Kidney glomerular epithelial cell (primary cell): ENCODE measurements at regions not wholly inside any gene's neighbourhood (a gene's known extent, or its start where the extent isn't known, plus 50 kb on each side); places are given as distances from the start of the nearest gene placed in this dataset.
A peak's percentile ranks its signal among the peaks of the same experiment; 100 is the strongest.

ENCODE experiments used
- DNase-seq: peaks from one replicate; lab custom pipeline; 2025; lab: John Stamatoyannopoulos, UW

GRCh38 chr18:57991552-57991951, 52.5 kb upstream of the NEDD4L start:
- no peak for DNase-seq

GRCh38 chr18:57989536-57989935, 54.5 kb upstream of the NEDD4L start:
- no peak for DNase-seq

DNA sequence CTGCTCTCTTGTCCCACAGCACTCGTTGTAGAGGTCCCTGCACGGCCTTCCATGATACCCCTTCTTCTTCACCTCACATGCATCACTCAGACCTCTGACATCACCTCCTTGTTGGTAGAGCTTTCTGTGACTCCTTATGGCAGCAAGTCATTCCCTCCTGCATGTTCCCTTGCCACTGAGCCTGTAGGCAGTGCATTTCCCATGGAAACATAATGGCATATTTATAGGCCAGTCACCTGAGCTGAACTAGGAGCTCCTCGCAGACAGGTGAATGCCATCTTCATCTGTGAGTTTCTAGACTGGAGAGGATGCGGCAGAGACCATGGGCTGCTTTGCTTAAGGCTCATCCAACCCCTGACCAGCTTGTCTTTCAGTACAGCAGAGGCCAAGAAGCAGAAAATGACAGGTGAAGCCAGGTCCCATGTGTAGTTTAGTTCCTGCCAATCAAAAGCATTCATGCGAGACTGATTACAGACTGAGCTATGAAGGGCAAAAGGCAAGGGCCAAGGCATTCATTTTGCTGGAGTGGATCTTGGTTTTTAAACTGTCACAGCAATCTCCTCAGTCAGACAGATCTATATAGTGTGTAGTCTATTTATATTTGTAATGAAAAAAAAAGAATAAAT, 59.4 kb upstream of the NEDD4L start:
- no peak for DNase-seq

- DNase-seq, result no peak
Observed at GRCh38 chr18:57983965-57984364, 60.1 kb upstream of the NEDD4L start.

GRCh38 chr18:57983472-57983871, 60.6 kb upstream of the NEDD4L start:
- DNase-seq, result no peak

DNA sequence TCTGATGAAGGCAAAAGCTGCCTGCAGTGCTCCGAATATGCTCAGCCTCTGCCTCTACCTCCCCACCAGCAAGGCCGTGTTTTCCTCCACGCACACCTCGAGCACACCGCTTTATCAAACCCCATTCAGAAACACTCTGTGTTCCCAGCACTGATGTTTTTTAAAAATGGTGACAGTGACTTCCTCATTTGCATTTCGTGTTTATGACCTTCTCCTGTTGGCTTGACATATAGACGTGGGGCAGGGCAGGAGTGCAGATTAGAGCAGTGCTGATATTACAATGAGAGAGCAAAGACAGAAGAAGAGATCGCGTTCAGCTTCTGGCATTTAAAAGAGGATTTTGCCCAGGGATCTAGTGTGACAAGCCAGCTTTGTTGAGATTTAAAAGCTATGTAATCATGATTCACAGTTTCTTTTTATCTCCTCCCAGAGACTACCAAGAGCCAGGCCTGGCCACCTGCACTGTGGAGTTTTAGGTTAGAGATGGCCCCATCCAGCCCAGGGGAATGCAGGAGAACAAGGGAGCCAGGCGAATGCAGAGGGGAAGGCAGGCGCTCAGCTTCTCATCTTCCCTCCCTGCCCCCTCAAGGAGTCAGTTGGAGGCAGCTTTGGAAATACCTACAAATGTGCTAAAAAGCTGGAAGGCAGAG, 61.5 kb upstream of the NEDD4L start:
- no peak for DNase-seq

DNA sequence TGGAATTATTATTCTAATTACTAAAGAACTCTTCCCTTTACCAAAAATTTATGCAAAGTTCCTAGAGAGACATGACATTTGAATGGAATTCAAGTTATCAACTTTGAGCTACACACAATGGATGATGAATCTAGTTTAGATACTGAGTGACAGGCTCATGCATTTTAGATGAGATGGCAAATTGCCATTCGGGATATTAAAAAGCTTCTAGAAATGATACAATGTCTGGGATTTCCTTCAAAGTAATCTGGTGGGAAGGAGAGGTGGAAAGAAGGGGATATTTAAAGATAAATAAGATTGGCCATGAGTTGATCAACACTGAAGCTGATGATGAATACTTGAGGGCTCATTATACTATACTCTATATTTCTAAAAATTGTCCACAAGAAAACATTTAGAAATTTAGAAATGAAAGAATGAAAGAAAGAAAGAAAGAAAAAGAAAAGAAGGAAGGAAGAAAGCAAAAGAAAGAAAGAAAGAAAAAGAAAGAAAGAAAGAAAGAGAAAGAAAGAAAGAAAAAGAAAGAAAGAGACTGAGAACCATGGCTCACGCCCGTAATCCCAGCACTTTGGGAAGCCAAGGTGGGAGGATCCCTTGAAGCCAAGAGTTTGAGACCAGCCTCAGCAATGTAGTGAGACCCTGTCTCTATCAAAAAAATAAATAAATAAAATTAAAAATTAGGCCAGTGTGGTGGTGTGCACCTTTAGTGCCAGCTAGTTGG, 62.6 kb upstream of the NEDD4L start:
- DNase-seq, result no peak

- DNase-seq, result no peak
Observed at GRCh38 chr18:57980573-57981307, 63.3 kb upstream of the NEDD4L start.

GRCh38 chr18:57976230-57976773, 67.7 kb upstream of the NEDD4L start:
- no peak for DNase-seq

- DNase-seq, result no peak
Observed at GRCh38 chr18:57975805-57976204, 68.2 kb upstream of the NEDD4L start.

- no peak for DNase-seq
Observed at GRCh38 chr18:57974585-57975265, 69.3 kb upstream of the NEDD4L start.

DNA sequence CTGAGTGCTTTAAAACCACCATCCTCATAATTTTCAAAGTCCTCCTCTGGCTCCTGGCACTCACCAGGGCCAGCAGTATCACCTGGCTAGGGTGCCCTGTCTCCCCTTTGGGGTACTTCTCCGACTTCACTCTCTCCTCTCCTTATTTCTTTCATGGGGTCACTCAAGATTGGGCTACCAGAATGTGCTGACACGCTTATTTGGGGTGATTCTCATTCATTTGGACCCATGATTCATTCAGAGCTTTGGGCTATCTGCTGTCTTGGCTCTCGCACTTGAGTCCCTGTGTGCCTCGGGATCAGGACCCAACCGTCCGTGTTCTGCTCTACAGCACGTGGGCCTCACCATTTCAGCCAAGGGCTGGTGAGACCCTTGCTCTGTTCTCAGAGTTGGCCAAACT, 70.1 kb upstream of the NEDD4L start:
- DNase-seq, result no peak

GRCh38 chr18:57970356-57971095, 73.5 kb upstream of the NEDD4L start:
- no peak for DNase-seq

DNA sequence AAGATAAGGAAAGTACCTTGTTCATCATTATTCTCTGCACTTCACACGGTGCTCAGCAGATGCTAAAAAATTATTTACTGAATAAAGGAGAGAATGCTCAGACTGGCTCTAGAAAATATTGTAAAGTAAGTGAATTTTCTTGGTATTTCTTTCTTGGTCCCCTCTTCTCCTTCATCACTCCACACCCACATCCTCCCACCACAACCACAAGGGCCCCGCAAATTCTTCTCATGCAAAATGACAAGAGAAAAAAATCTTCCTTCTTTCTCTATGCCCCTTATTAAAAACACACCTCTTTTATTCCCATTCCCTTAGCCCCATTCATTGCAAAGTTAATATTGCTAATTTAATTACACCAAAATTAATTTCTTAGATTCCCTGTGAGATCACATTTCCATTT, 74.2 kb upstream of the NEDD4L start:
- no peak for DNase-seq

DNA sequence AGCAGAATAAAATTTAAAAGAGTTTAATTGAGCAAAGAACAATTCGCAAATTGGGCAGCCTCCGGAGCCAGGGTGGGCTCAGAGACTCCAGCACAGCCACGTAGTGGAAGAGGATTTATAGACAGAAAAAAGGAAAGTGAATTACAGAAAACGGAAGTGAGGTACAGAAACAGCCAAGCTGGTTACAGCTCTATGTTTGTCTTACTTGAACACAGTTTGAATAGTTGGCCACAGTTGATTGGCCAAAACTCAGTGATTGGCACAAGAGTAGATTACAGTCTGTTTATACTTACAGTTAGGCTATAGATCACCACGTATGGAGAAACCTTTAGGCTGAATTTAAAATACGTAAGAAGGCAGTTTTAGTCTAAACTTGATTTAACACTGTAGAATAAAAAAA, 78.8 kb upstream of the NEDD4L start:
- no peak for DNase-seq

DNA sequence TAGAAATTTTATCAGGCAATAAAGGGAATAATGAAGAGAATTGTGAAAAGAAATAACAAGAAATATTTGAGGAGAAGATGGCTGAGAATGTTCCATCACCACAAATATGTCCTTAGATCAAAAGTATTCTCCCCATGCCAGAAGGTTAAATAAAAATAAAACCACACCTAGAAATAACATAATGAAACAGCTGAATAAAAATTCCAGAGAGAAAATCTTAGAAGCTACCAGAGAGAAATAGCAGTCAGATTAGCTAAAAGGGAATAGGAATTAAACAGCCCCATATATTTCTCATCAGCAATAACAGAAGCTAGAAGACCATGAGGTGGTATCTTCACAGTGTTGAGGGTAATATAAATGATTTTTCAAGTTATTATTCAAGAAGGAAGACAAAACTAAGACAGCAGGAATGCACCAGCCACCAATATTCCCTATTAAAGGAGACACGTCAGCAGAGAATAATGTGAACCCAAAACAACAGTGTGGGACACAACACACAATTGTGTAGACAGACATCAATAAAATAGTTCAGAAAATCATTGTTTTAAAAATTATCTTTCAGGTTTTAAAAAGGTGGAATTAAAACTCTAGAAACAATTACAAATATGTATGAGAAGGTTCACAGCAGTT, 82.0 kb upstream of the NEDD4L start:
- DNase-seq, result no peak

DNA sequence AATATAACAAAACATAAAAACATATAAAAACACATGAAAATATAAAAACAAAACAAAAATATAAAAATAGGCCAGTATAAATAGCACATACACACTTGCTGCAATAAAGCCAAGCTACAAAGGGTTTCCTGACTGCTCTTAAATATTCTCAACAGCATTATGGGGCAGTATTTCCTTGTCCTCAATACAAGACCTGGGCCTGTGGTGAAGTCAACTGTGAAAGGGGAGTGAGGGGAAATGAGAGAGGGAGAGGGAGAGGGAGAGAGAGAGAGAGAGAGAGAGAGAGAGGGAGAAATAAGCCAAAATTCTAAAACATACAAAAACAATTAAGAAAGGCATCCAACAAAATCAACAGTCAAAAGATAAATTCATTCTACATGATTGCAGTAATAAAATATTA, 82.6 kb upstream of the NEDD4L start:
- no peak for DNase-seq

DNA sequence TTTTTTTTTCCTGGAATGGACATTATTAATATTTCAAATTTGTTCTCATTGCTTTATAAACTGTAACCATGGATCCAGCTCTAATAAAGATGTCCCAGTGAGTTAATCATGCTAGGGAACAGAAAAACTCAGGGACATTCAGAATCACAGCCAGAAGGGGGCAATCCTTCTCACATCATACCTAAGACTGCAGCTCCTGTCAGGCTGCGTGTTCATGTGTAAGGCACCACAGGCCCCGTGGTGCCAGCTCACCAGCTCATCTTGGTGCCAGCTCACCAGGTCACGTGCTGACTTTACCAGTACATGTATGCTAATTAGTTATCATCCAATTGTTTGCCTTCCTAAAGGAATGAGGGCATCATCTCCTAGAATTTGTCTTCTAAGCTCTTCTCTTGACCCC, 84.7 kb upstream of the NEDD4L start:
- peak; percentile 28 for DNase-seq

DNA sequence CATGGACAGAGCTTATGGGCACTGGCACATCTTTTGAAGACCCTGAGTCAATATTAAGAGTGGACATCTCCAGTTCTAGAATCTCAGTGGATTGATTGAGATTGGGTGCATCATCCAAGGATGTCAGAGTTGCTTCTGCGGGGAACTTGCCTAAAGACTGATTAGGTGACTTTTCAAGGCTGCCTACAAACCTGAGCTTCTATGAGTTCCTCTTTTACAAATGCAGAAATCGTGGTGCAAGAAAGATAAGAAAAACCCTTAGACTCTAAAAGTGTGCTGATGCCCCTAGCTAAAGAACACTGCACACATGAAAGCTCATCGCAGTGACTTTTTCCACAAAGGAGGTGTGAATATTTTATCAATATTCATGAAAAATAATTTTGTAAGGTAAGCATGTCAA, 86.8 kb upstream of the NEDD4L start:
- DNase-seq, result no peak

DNA sequence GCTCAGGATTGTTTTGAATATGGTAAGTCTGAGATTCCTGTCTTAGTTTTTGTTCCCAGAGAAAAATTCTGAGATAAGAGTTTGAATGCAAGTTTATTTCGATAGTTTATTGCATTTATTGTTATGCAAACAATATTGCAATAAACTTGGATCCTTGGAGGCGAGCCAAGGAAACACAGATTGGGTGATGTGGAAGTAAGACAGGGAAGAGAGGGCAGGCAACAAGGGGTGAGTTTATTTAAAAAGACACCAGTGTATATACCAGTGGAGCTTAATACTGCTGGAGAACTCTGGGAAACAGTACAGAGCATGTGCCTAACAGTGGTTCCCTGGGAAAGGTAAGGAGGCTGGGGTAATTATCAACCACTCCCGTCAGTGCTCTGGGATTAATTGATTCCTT, 87.5 kb upstream of the NEDD4L start:
- DNase-seq, result no peak

DNA sequence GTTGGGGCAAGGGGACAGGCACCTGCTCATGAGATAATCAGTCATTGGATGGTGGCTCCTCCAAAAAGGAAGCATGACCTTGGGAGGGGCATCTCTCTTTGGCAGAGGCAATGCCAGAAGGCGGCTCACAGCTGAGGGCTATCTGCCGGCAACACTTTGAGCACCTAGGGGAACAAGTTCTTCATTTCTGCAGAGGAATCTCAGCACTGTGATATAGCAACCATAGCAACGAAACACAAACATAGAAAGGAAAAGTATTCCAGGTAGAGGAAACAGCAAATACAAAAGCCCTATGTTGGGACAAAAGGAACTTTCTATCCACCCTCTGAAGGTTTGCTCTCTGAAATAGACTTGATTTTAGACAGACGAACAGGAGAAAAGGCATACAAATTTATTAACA, 89.1 kb upstream of the NEDD4L start:
- no peak for DNase-seq
